SK-N-SH treated with all-trans-retinoic acid at 6 μM for 48 hours (cell line): ENCODE measurements at regions not wholly inside any gene's neighbourhood (a gene's known extent, or its start where the extent isn't known, plus 50 kb on each side); places are given as distances from the start of the nearest gene placed in this dataset.

Source experiments
- ATAC-seq: fragments of 200-7000 bp; cut with Tn5 transposase; 3 replicates; pipeline ENCODE4 v1.9.1; 2020; ENCODE audit warnings: mild to moderate bottlenecking, moderate library complexity
- ARNTL ChIP-seq: fragments of 450-650 bp; formaldehyde crosslinking; IDR thresholded peaks from 2 replicates; pipeline ENCODE4 v1.5.0; 2020; ENCODE audit warnings: low read depth, mild to moderate bottlenecking, moderate library complexity, borderline replicate concordance
- BACH2 ChIP-seq: fragments of 250-450 bp; sonication (Bioruptor Pico); IDR thresholded peaks from 2 replicates; pipeline ENCODE4 v1.9.0; 2021; ENCODE audit warnings: mild to moderate bottlenecking, borderline replicate concordance
- CSDC2 ChIP-seq: fragments of 250-450 bp; sonication (Bioruptor Pico); IDR thresholded peaks from 2 replicates; pipeline ENCODE4 v1.5.0; 2020; ENCODE audit warnings: mild to moderate bottlenecking, moderate library complexity
- CSRNP3 ChIP-seq: fragments of 250-450 bp; sonication (Bioruptor Pico); IDR thresholded peaks from 2 replicates; pipeline ENCODE4 v1.5.1; 2021; ENCODE audit warnings: mild to moderate bottlenecking, moderate library complexity
- ESRRG ChIP-seq: fragments of 250-450 bp; sonication (Bioruptor Pico); IDR thresholded peaks from 2 replicates; pipeline ENCODE4 v1.6.1; 2021; ENCODE audit warnings: mild to moderate bottlenecking
- GLIS3 ChIP-seq: fragments of 250-450 bp; sonication (Bioruptor Pico); IDR thresholded peaks from 2 replicates; pipeline ENCODE4 v1.5.0; 2020; ENCODE audit warnings: mild to moderate bottlenecking, moderate library complexity
- ISL1 ChIP-seq: fragments of 250-450 bp; sonication (Bioruptor Pico); IDR thresholded peaks from 2 replicates; pipeline ENCODE4 v2.1.2; 2022; ENCODE audit warnings: mild to moderate bottlenecking, moderate library complexity
- OSR1 ChIP-seq: fragments of 250-450 bp; sonication (Bioruptor Pico); IDR thresholded peaks from 2 replicates; pipeline ENCODE4 v1.8.0; 2022; ENCODE audit warnings: moderate library complexity, mild to moderate bottlenecking, inconsistent platforms
- PPARA ChIP-seq: fragments of 250-450 bp; sonication (Bioruptor Pico); IDR thresholded peaks from 2 replicates; pipeline ENCODE4 v1.5.0; 2020; ENCODE audit warnings: mild to moderate bottlenecking, borderline replicate concordance
- RARB ChIP-seq: fragments of 250-450 bp; sonication (Bioruptor Pico); IDR thresholded peaks from 2 replicates; pipeline ENCODE4 v1.8.0; 2021; ENCODE audit warnings: mild to moderate bottlenecking, moderate library complexity
- SNAI2 ChIP-seq: fragments of 250-450 bp; sonication (Bioruptor Pico); IDR thresholded peaks from 2 replicates; pipeline ENCODE4 v1.5.0; 2020; ENCODE audit warnings: mild to moderate bottlenecking, moderate library complexity
- TCF4 ChIP-seq: fragments of 250-450 bp; sonication (Bioruptor Pico); IDR thresholded peaks from 2 replicates; pipeline ENCODE4 v1.8.0; 2021; ENCODE audit warnings: mild to moderate bottlenecking, moderate library complexity, borderline replicate concordance
- TOX ChIP-seq: fragments of 250-450 bp; sonication (Bioruptor Pico); IDR thresholded peaks from 2 replicates; pipeline ENCODE4 v1.8.0; 2021; ENCODE audit warnings: mild to moderate bottlenecking, moderate library complexity, borderline replicate concordance
- ZC3H10 ChIP-seq: fragments of 250-450 bp; sonication (Bioruptor Pico); IDR thresholded peaks from 2 replicates; pipeline ENCODE4 v1.5.1; 2021; ENCODE audit warnings: mild to moderate bottlenecking, moderate library complexity
- ZFP3 ChIP-seq: fragments of 250-450 bp; sonication (Bioruptor Pico); IDR thresholded peaks from 2 replicates; pipeline ENCODE4 v1.5.0; 2020; ENCODE audit warnings: mild to moderate bottlenecking, moderate library complexity
- ZFP30 ChIP-seq: fragments of 450-650 bp; formaldehyde crosslinking; IDR thresholded peaks from 2 replicates; pipeline ENCODE4 v1.5.0; 2022; ENCODE audit warnings: mild to moderate bottlenecking, moderate library complexity
- ZNF70 ChIP-seq: fragments of 450-650 bp; formaldehyde crosslinking; IDR thresholded peaks from 2 replicates; pipeline ENCODE4 v1.5.0; 2020; ENCODE audit warnings: mild to moderate bottlenecking, moderate library complexity
- ZNF8 ChIP-seq: fragments of 450-650 bp; formaldehyde crosslinking; IDR thresholded peaks from 2 replicates; pipeline ENCODE4 v1.5.0; 2020; ENCODE audit warnings: mild to moderate bottlenecking, moderate library complexity
- TF ChIP-seq, protein P1 (sequence below): fragments of 250-450 bp; sonication (Bioruptor Pico); IDR thresholded peaks from 2 replicates; pipeline ENCODE4 v1.5.0; 2020; ENCODE audit warnings: mild to moderate bottlenecking, moderate library complexity
- TF ChIP-seq, protein P2 (sequence below): fragments of 250-450 bp; sonication (Bioruptor Pico); IDR thresholded peaks from 2 replicates; pipeline ENCODE4 v1.8.0; 2021; ENCODE audit warnings: low read depth, mild to moderate bottlenecking, moderate library complexity, borderline replicate concordance
- TF ChIP-seq, protein P3 (sequence below): fragments of 250-450 bp; sonication (Bioruptor Pico); IDR thresholded peaks from 2 replicates; pipeline ENCODE4 v1.8.0; 2020; ENCODE audit warnings: mild to moderate bottlenecking, moderate library complexity, borderline replicate concordance

DNA sequence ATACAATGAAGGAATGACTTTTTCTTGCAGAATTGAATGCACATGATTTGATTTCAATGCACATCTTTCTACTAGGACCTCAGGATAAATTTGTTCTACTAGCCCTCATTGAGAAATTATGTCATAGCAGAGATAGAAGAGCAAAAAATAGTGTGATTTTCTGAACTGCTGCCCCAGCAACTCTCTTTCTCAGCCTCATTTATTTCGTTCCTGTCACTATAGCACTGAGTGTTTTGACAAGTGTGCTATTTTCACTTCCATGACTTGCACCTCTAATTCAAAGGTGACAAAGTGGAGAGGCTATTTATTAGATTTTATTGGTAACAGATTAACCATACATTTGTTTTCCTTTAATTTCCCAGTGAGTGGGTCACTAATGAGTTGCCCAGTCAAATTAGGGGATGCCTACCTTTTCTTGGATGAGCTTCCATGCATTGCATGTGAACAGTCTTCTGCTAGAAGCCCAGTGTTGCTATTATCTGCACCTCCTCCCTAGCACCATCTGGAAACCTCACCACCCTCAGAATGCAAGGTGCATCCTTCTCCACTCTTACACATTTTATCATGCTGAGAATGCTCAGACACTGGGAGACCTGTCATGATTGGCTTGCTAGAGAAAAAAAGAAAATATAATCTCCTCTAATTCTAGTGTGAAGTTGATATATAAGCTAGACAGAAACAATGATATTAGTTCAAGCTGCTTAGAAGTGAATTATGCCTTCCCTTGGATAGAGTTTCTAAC lies 119.6 kb upstream of the CTTNBP2 start:
- ATAC-seq: no peak
- TF ChIP-seq RARB (CRISPR knock-in tag) (no peak), ISL1 (no peak), BACH2 (CRISPR knock-in tag) (no peak), ARNTL (CRISPR knock-in tag) (no peak), ESRRG (CRISPR knock-in tag) (no peak), GLIS3 (CRISPR knock-in tag) (no peak), PPARA (CRISPR knock-in tag) (no peak), ZFP30 (CRISPR knock-in tag) (no peak), CSRNP3 (CRISPR knock-in tag) (no peak), CSDC2 (CRISPR knock-in tag) (no peak), ZNF8 (CRISPR knock-in tag) (no peak), ZC3H10 (CRISPR knock-in tag) (no peak), OSR1 (no peak), ZNF70 (no peak)
- TF ChIP-seq, protein P1, sequence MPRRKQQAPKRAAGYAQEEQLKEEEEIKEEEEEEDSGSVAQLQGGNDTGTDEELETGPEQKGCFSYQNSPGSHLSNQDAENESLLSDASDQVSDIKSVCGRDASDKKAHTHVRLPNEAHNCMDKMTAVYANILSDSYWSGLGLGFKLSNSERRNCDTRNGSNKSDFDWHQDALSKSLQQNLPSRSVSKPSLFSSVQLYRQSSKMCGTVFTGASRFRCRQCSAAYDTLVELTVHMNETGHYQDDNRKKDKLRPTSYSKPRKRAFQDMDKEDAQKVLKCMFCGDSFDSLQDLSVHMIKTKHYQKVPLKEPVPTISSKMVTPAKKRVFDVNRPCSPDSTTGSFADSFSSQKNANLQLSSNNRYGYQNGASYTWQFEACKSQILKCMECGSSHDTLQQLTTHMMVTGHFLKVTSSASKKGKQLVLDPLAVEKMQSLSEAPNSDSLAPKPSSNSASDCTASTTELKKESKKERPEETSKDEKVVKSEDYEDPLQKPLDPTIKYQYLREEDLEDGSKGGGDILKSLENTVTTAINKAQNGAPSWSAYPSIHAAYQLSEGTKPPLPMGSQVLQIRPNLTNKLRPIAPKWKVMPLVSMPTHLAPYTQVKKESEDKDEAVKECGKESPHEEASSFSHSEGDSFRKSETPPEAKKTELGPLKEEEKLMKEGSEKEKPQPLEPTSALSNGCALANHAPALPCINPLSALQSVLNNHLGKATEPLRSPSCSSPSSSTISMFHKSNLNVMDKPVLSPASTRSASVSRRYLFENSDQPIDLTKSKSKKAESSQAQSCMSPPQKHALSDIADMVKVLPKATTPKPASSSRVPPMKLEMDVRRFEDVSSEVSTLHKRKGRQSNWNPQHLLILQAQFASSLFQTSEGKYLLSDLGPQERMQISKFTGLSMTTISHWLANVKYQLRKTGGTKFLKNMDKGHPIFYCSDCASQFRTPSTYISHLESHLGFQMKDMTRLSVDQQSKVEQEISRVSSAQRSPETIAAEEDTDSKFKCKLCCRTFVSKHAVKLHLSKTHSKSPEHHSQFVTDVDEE (CRISPR knock-in tag): no peak
- TF ChIP-seq, all 23 proteins: peak for 0

DNA sequence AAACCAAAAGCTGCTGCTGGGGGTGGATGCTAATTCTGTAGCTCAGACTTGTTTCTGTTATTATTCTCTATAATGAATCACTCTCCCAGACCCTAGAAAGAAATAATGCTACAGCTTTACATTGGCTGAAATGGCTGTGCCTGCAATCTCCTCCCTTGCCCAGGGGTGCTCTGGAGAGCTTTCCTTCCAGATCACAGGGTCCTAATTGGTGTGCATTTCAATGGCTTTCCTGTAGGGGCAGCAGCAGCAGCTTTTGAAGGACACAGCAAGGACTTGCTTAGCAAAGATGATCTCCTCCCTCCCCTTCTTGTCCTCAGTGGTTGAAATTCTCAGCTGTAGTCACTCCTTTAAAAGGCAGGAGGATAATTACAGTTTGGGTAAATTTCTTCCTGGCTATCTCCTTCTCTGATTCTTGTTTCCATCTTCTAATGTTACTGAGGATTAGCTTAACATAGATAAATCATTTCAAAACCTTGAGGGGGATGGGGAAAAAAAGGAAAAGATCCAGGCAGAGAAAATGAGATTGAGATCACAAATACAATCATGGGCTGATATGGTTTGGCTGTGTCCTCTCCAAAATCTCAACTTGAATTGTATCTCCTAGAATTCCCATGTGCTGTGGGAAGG lies 120.2 kb upstream of the CTTNBP2 start:
- TF ChIP-seq, protein P2, sequence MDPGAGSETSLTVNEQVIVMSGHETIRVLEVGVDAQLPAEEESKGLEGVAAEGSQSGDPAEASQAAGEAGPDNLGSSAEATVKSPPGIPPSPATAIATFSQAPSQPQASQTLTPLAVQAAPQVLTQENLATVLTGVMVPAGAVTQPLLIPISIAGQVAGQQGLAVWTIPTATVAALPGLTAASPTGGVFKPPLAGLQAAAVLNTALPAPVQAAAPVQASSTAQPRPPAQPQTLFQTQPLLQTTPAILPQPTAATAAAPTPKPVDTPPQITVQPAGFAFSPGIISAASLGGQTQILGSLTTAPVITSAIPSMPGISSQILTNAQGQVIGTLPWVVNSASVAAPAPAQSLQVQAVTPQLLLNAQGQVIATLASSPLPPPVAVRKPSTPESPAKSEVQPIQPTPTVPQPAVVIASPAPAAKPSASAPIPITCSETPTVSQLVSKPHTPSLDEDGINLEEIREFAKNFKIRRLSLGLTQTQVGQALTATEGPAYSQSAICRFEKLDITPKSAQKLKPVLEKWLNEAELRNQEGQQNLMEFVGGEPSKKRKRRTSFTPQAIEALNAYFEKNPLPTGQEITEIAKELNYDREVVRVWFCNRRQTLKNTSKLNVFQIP (CRISPR knock-in tag): no peak
- TF ChIP-seq CSDC2 (CRISPR knock-in tag) (no peak), ESRRG (CRISPR knock-in tag) (no peak), ZFP3 (CRISPR knock-in tag) (no peak), TCF4 (CRISPR knock-in tag) (no peak), PPARA (CRISPR knock-in tag) (no peak), GLIS3 (CRISPR knock-in tag) (no peak), BACH2 (CRISPR knock-in tag) (no peak), ARNTL (CRISPR knock-in tag) (no peak), ISL1 (no peak), ZNF70 (no peak), SNAI2 (CRISPR knock-in tag) (no peak), TOX (CRISPR knock-in tag) (no peak)
- TF ChIP-seq, protein P3, sequence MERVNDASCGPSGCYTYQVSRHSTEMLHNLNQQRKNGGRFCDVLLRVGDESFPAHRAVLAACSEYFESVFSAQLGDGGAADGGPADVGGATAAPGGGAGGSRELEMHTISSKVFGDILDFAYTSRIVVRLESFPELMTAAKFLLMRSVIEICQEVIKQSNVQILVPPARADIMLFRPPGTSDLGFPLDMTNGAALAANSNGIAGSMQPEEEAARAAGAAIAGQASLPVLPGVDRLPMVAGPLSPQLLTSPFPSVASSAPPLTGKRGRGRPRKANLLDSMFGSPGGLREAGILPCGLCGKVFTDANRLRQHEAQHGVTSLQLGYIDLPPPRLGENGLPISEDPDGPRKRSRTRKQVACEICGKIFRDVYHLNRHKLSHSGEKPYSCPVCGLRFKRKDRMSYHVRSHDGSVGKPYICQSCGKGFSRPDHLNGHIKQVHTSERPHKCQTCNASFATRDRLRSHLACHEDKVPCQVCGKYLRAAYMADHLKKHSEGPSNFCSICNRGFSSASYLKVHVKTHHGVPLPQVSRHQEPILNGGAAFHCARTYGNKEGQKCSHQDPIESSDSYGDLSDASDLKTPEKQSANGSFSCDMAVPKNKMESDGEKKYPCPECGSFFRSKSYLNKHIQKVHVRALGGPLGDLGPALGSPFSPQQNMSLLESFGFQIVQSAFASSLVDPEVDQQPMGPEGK: no peak
- peak; percentile 97 for ATAC-seq
